ENCODE measurements at regions not wholly inside any gene's neighbourhood (a gene's known extent, or its start where the extent isn't known, plus 50 kb on each side); places are given as distances from the start of the nearest gene placed in this dataset.
"Not testable (repeated sequence)": the region's sequence is repeated elsewhere in the genome, so short reads cannot be mapped to it uniquely, and the experiment has no call there.

GRCh38 chr14:105878554-105878953 is 352.2 kb downstream of the TMEM121 start:
- FAIRE-seq, result no peak
- DNase-seq (ENCODE audit: insufficient read length), result no peak
- TF ChIP-seq POLR2AphosphoS5 (IDR thresholded peaks at IDR 0.05; ENCODE audit: low read depth, low read length) (no peak), POLR2A (IDR thresholded peaks at IDR 0.05; ENCODE audit: low read depth, low read length) (no peak), TAF1 (IDR thresholded peaks at IDR 0.05; ENCODE audit: borderline replicate concordance, low read depth, low read length) (no peak)

DNA sequence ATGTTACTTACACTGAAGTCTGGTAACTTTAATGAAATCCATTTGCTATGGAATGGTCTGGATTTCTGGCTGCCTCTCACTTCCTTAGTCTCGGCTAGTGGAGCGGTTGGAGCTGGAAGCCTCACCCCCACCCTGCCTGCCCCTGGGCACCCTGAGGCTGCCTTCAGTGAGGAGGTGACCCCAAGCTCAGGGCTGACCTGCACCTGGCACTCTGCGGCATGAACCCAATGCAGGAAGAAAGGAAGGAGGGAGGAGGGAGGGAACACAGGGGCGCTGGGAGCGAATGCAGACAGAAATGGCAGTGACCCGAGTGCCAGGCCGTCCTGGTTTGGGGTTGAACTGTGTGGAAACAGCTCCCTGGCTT is 353.1 kb downstream of the TMEM121 start:
- FAIRE-seq (no peak), DNase-seq (ENCODE audit: insufficient read length) (no peak)
- TF ChIP-seq TAF1 (IDR thresholded peaks at IDR 0.05; ENCODE audit: borderline replicate concordance, low read depth, low read length) (no peak), POLR2AphosphoS5 (IDR thresholded peaks at IDR 0.05; ENCODE audit: low read depth, low read length) (no peak), POLR2A (IDR thresholded peaks at IDR 0.05; ENCODE audit: low read depth, low read length) (no peak)

- FAIRE-seq, result no peak
- no peak for DNase-seq (ENCODE audit: insufficient read length)
- no peak for TF ChIP-seq POLR2AphosphoS5 (IDR thresholded peaks at IDR 0.05; ENCODE audit: low read depth, low read length)
- no peak for TF ChIP-seq TAF1 (IDR thresholded peaks at IDR 0.05; ENCODE audit: borderline replicate concordance, low read depth, low read length)
- TF ChIP-seq POLR2A (IDR thresholded peaks at IDR 0.05; ENCODE audit: low read depth, low read length), result no peak
Measured at GRCh38 chr14:105879867-105880561, 353.6 kb downstream of the TMEM121 start.

- FAIRE-seq, result no peak
- TF ChIP-seq POLR2A (IDR thresholded peaks at IDR 0.05; ENCODE audit: low read depth, low read length) (no peak), TAF1 (IDR thresholded peaks at IDR 0.05; ENCODE audit: borderline replicate concordance, low read depth, low read length) (no peak), POLR2AphosphoS5 (IDR thresholded peaks at IDR 0.05; ENCODE audit: low read depth, low read length) (no peak)
Measured at GRCh38 chr14:105880616-105881015, 354.2 kb downstream of the TMEM121 start.

GRCh38 chr14:105881021-105881930 is 354.9 kb downstream of the TMEM121 start:
- DNase-seq (ENCODE audit: insufficient read length) (no peak), FAIRE-seq (no peak)
- TF ChIP-seq POLR2AphosphoS5 (IDR thresholded peaks at IDR 0.05; ENCODE audit: low read depth, low read length) (no peak), TAF1 (IDR thresholded peaks at IDR 0.05; ENCODE audit: borderline replicate concordance, low read depth, low read length) (no peak)

More at GRCh38 chr14:105880616-105881015, 354.2 kb downstream of the TMEM121 start:
- DNase-seq (ENCODE audit: insufficient read length), result no peak

DNA sequence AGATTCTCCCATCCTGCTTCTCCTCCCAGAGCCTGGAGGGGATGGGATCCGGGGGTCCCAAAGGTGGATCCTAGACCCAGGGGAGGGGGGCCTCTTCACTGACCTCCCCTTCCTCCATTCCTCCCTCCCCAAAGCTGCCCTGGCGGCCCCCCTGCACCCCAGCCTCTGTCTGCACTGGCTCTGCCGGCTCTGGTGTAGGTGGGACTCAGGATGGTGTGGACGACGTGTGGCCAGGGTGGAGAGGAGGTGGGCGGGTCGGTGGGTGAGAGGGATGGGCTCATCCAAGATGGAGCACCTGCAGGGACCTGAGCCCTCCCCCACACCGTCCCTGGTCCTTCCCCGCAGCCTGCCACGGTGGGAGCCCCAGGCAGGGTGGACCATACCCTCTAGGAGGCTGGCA is 355.6 kb downstream of the TMEM121 start:
- DNase-seq (ENCODE audit: insufficient read length); FAIRE-seq: not testable (repeated sequence)

DNA sequence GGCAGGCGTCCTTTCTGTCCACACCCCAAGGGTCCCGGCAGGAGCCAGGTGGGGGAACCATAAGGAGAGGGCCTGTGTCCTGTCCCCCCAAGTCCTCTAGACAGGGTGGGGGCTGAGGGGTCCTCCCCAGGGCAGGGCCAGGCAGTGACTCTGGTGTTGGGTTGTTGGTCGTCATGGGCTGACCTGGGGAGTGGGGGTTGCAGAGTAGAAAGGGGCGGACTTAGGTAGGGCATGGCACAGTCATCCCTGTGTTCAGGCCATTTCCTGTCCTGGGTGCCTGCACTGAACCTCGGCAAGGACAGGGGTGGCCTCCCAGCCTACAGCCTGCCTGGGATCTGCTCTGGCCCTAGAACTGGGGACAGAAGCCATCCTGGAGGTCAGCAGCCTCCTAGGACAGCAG is 356.2 kb downstream of the TMEM121 start:
- no peak for TF ChIP-seq TAF1 (IDR thresholded peaks at IDR 0.05; ENCODE audit: borderline replicate concordance, low read depth, low read length)
- TF ChIP-seq POLR2AphosphoS5 (IDR thresholded peaks at IDR 0.05; ENCODE audit: low read depth, low read length), result no peak
- no peak for TF ChIP-seq POLR2A (IDR thresholded peaks at IDR 0.05; ENCODE audit: low read depth, low read length)
- DNase-seq (ENCODE audit: insufficient read length) (no peak), FAIRE-seq (no peak)

DNA sequence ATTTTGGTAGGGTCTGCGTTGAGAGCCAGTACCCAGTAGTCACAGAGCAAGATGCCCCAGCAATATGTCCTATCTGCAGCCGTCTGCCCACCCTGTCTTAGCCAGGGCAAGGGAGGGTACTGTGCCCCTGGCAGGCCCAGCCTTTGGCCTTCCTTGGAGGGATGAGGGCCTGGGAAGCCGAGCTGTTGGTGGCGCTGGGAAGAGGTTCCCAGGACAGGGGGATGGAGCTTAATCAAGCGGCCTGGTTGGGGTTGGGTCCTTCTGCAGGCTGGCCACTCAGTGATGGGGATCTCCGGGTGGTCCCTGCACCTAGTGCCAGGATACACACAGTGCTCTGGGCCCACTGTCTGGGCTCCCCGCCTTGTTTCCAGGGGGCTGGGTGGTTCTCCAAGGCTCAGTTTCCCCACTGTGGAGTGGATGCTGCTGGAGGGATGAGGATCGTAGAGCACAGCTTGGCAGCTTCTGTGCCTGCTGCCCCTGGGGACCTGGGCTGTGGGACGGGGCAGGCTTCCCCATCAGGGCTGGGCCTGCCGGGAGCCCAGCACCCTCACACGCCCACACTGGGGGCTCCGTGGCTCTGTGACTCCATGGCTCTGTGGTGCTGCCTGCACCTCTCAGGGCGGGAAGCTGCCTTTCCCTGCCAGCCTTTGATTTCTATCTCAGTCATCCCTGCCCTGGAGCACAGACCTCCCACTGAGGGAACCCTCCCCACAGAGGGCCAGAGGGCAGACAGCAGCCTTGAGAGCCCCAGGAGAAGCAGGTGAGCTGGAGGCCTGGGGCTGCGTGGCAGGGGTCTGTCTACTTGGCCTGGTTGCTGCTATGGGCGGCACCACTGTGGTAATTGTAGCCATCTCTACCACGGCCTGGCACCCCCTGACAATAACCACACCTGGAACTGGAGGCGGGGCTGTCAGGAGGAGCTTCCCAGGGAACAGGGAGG is 357.0 kb downstream of the TMEM121 start:
- no peak for TF ChIP-seq TAF1 (IDR thresholded peaks at IDR 0.05; ENCODE audit: borderline replicate concordance, low read depth, low read length)
- no peak for TF ChIP-seq POLR2A (IDR thresholded peaks at IDR 0.05; ENCODE audit: low read depth, low read length)
- TF ChIP-seq POLR2AphosphoS5 (IDR thresholded peaks at IDR 0.05; ENCODE audit: low read depth, low read length), result no peak
- FAIRE-seq (no peak), DNase-seq (ENCODE audit: insufficient read length) (no peak)

- FAIRE-seq; DNase-seq (ENCODE audit: insufficient read length): not testable (repeated sequence)
Measured at GRCh38 chr14:105884192-105884807, 357.9 kb downstream of the TMEM121 start.

DNA sequence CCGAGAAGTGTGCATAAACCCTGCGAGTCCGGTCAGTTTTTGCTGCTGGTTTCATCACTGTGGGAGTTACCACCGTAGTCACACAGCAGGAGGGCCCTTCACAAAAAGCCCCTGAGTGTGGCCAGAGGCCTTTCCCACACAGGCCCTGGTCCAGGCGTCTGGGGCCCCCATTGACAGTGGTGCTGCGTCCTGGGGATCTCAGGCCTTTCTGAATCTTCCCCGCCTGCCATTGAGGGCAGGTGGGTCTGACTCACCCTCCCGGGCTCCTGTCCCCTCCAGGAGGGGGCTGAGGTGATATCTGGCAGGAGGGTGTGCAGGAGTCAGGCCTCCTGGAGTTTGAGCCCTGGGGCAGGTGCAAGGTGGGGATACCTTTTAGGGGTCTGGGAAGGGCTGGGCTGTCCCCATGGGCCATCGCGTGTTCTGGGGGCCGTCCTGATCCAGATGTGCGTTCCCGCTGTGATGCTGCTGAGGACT is 358.5 kb downstream of the TMEM121 start:
- no peak for FAIRE-seq
- TF ChIP-seq TAF1 (IDR thresholded peaks at IDR 0.05; ENCODE audit: borderline replicate concordance, low read depth, low read length), result no peak
- TF ChIP-seq POLR2AphosphoS5 (IDR thresholded peaks at IDR 0.05; ENCODE audit: low read depth, low read length), result no peak
- no peak for TF ChIP-seq POLR2A (IDR thresholded peaks at IDR 0.05; ENCODE audit: low read depth, low read length)
- no peak for DNase-seq (ENCODE audit: insufficient read length)
